ENCODE measurements at regions not wholly inside any gene's neighbourhood (a gene's known extent, or its start where the extent isn't known, plus 50 kb on each side); places are given as distances from the start of the nearest gene placed in this dataset.

- TF ChIP-seq POLR2A (IDR thresholded peaks at IDR 0.05) (no peak), CTCF (IDR thresholded peaks at IDR 0.05) (no peak)
Observed at GRCh38 chr4:176864238-176864637, 71.5 kb upstream of the VEGFC start.
